Fibroblast of peridontal ligament (primary cell): ENCODE measurements at regions not wholly inside any gene's neighbourhood (a gene's known extent, or its start where the extent isn't known, plus 50 kb on each side); places are given as distances from the start of the nearest gene placed in this dataset.

Experiments used
- DNase-seq: peaks from one replicate; pipeline ENCODE4 v3.0.0-alpha.2; 2010; ENCODE audit errors: extremely low read depth

GRCh38 chr3:188940573-188940932 lies 231.2 kb upstream of the TPRG1 start:
- peak; percentile 67 for DNase-seq

GRCh38 chr3:188941103-188941502 lies 230.7 kb upstream of the TPRG1 start:
- no peak for DNase-seq

GRCh38 chr3:188942191-188942590 lies 229.6 kb upstream of the TPRG1 start:
- DNase-seq = no peak

- DNase-seq = no peak
Measured at GRCh38 chr3:188943591-188943990, 228.2 kb upstream of the TPRG1 start.

- peak; percentile 52 for DNase-seq
Measured at GRCh38 chr3:188944108-188944507, 227.7 kb upstream of the TPRG1 start.

- no peak for DNase-seq
Measured at GRCh38 chr3:188946351-188947240, 225.2 kb upstream of the TPRG1 start.

GRCh38 chr3:188947401-188948280 lies 224.1 kb upstream of the TPRG1 start:
- DNase-seq = peak; percentile 93

- peak; percentile 74 for DNase-seq
Measured at GRCh38 chr3:188948281-188948996, 223.3 kb upstream of the TPRG1 start.

- DNase-seq = no peak
Measured at GRCh38 chr3:188948997-188949389, 222.8 kb upstream of the TPRG1 start.

- DNase-seq = no peak
Measured at GRCh38 chr3:188949456-188949855, 222.3 kb upstream of the TPRG1 start.

GRCh38 chr3:188949996-188950395 lies 221.8 kb upstream of the TPRG1 start:
- no peak for DNase-seq

GRCh38 chr3:188950832-188951489 lies 220.8 kb upstream of the TPRG1 start:
- DNase-seq = peak; percentile 98

- no peak for DNase-seq
Measured at GRCh38 chr3:188951734-188952133, 220.0 kb upstream of the TPRG1 start.

GRCh38 chr3:188954590-188955208 lies 217.1 kb upstream of the TPRG1 start:
- peak; percentile 92 for DNase-seq

GRCh38 chr3:188955919-188956318 lies 215.9 kb upstream of the TPRG1 start:
- DNase-seq = peak; percentile 48

- DNase-seq = peak; percentile 86
Measured at GRCh38 chr3:188956839-188957489, 214.8 kb upstream of the TPRG1 start.

GRCh38 chr3:188959013-188959412 lies 212.8 kb upstream of the TPRG1 start:
- no peak for DNase-seq

GRCh38 chr3:188962253-188963247 lies 209.2 kb upstream of the TPRG1 start:
- DNase-seq = peak; percentile 76

GRCh38 chr3:188964957-188965356 lies 206.8 kb upstream of the TPRG1 start:
- DNase-seq = no peak
